Activated naive CD8-positive, alpha-beta T cell treated with anti-CD3 and anti-CD28 coated beads, Interleukin-2, amount 10 ng/mL, durations not matched to agents 7 days and 5 days (primary cell): ENCODE measurements at regions not wholly inside any gene's neighbourhood (a gene's known extent, or its start where the extent isn't known, plus 50 kb on each side); places are given as distances from the start of the nearest gene placed in this dataset.

Source experiments
- ATAC-seq: fragments of 150-1000 bp; cut with Tn5 transposase; one replicate; pipeline ENCODE4 v1.10.0; 2021; ENCODE audit warnings: low read depth, moderate library complexity
- POLR2A ChIA-PET: fragments of 350-600 bp; sonication (Branson Sonifier 250); formaldehyde crosslinking; loops from one replicate; lab custom pipeline; 2021; ENCODE audit warnings: antibody characterized with exemption; lab: Charles Lee
- DNase-seq: peaks from one replicate; pipeline ENCODE4 v3.0.0; 2021
- H3K27ac Mint-ChIP-seq: one replicate; pipeline ENCODE4 v1.8.0; 2022; ENCODE audit warnings: mild to moderate bottlenecking, mixed read lengths
- H3K27me3 Mint-ChIP-seq: one replicate; pipeline ENCODE4 v1.8.0; 2022; ENCODE audit warnings: mild to moderate bottlenecking, moderate library complexity, mixed read lengths
- H3K36me3 Mint-ChIP-seq: one replicate; pipeline ENCODE4 v1.8.0; 2021; ENCODE audit warnings: mild to moderate bottlenecking, mixed read lengths
- H3K4me1 Mint-ChIP-seq: one replicate; pipeline ENCODE4 v1.8.0; 2021; ENCODE audit warnings: mixed read lengths
- H3K4me3 Mint-ChIP-seq: one replicate; pipeline ENCODE4 v1.8.0; 2022; ENCODE audit warnings: mild to moderate bottlenecking, moderate library complexity, mixed read lengths
- H3K9me3 Mint-ChIP-seq: one replicate; pipeline ENCODE4 v1.8.0; 2021; ENCODE audit warnings: mixed read lengths

DNA sequence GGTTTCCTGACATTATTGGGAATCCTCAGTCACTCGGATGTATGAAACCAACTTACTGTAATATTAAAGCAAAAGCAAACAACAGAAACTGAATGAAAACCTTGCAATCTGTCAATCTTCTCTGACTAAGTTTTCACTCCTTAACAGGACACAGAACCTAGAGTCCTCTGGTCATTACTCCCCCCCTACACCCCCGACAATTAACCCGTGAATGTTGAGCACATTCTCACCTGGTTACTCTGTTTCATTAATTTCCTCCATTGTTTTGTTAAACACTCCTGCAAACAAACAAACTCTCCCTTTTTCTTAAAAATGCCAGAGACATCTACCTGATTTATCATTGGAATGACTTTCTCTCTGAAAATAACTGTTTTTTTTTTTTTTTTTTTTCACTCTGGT is 469.0 kb upstream of the PRKX start:
- Mint-ChIP-seq H3K36me3 (no peaks in the 10 kb centered on the region), H3K4me3 (no peak overlapping the region), H3K9me3 (no peaks in the 10 kb centered on the region), H3K4me1 (no peaks in the 10 kb centered on the region), H3K27me3 (no peaks in the 10 kb centered on the region), H3K27ac (no peak overlapping the region)
- ATAC-seq (no peak), DNase-seq (no peak)
- POLR2A ChIA-PET, result no interaction called here

DNA sequence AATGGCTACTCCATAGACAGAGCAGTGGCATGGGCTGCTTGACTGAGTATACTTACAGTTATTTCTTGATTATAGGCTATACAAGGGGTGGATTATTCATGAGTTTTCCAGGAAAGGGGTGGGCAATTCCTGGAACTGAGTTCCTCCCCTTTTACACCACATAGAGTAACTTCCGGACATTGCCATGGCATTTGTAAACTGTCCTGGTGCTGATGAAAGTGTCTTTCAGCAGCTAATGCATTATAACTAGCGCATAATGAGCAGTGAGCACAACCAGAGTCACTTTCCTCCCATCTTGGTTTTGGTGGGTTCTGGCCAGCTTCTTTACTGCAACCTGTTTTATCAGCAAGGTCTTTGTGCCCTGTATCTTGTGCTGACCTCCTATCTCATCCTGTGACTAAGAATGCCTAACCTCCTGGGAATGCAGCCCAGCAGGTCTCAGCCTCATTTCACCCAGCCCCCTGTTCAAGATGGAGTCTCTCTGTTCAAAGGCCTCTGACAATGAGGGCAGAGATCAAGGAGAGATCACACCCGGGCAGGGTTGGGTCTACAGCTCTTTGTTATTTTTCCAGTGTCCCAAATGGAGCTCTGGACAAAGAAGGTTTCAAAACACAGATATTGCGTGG is 468.4 kb upstream of the PRKX start:
- no peaks in the 10 kb centered on the region for H3K36me3 Mint-ChIP-seq
- H3K27me3 Mint-ChIP-seq, result no peaks in the 10 kb centered on the region
- no peak for DNase-seq
- no peak overlapping the region for H3K4me3 Mint-ChIP-seq
- POLR2A ChIA-PET, result no interaction called here
- ATAC-seq, result no peak
- H3K4me1 Mint-ChIP-seq, result no peaks in the 10 kb centered on the region
- no peak overlapping the region for H3K27ac Mint-ChIP-seq
- H3K9me3 Mint-ChIP-seq, result no peaks in the 10 kb centered on the region

DNA sequence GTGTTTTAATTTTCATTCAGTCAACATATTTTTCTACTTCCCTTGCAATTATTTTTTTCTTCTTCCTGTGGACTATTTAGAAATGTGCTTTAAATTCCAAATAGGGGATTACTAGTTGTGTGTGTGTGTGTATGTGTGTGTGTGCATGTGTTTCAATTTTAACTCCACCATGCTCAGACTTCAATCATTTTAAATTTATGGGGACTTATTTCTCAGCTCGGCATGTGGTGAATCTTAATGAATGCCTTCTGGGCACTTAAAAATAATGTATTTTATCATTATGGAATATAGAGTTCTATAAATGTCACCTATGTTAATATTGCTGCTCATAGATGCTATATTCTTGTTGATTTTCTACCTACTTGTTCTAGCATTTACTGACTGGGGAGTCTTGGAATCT is 465.6 kb upstream of the PRKX start:
- POLR2A ChIA-PET, result no interaction called here
- DNase-seq (no peak), ATAC-seq (no peak)
- Mint-ChIP-seq H3K4me3 (no peak overlapping the region), H3K36me3 (no peaks in the 10 kb centered on the region), H3K4me1 (no peaks in the 10 kb centered on the region), H3K27ac (no peak overlapping the region), H3K27me3 (no peaks in the 10 kb centered on the region), H3K9me3 (no peaks in the 10 kb centered on the region)

DNA sequence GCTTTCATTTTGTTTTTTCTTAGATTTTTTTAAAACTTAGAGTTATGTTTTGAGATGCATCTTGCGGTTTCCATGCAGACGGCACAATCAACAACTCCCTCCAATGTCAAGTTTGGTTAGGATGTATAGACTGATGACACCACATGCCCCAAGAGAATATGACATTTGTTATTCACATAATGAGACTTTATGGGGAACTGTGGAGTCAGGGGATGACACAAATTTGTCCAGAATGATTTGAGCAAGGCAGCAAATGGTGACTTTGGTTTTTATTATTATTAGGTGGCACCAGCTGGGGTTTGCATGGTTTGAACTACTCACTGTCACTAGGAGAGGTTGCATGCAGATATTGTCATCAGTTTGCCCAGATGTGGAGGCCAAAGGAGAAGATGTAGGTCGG is 461.8 kb upstream of the PRKX start:
- Mint-ChIP-seq H3K36me3 (no peaks in the 10 kb centered on the region), H3K9me3 (no peaks in the 10 kb centered on the region), H3K27ac (no peak overlapping the region), H3K4me1 (no peaks in the 10 kb centered on the region), H3K4me3 (no peak overlapping the region), H3K27me3 (no peaks in the 10 kb centered on the region)
- ATAC-seq (no peak), DNase-seq (no peak)
- POLR2A ChIA-PET, result no interaction called here

DNA sequence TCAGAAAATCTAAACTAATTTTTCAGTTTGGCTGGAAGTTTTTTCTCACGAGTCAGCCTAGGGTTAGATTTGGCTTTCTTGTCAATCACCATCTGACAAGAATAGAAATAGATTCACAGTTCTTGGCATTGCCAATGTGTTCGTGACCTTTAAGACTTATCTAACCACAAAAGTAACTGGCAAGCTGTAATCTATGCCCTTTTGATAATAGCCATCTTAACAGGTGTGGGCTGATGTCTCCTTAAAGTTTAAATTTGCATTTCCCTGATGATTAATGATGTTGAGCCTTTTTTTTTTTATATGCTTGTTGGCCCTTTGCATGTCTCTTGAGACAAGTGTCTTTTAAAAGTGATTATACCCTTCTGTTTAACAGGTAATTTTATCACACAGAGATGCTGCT is 460.3 kb upstream of the PRKX start:
- ATAC-seq (no peak), DNase-seq (no peak)
- no peak overlapping the region for H3K27ac Mint-ChIP-seq
- POLR2A ChIA-PET, result no interaction called here
- no peaks in the 10 kb centered on the region for H3K4me1 Mint-ChIP-seq
- H3K9me3 Mint-ChIP-seq, result no peaks in the 10 kb centered on the region
- H3K4me3 Mint-ChIP-seq, result no peak overlapping the region
- H3K36me3 Mint-ChIP-seq, result no peaks in the 10 kb centered on the region
- H3K27me3 Mint-ChIP-seq, result no peaks in the 10 kb centered on the region

DNA sequence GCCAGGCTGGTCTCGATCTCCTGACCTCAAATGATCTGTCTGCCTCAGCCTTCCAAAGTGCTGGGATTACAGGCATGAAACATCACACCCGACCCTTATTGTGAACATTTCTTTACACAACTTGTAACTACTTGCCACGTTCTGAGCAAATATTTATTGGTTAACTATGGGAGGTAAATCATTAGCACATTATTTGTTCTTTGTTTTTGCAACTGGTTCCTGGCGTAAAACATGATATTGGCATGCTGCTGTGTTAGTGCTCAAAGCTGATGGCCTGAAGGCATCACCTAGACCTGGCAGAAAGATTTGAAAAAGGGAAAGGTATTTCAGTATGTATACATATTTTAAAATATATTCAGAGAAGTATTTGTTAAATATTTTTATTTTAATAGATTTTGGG is 438.3 kb upstream of the PRKX start:
- no peaks in the 10 kb centered on the region for H3K27me3 Mint-ChIP-seq
- peaks cover 2% of the 10 kb centered on the region for H3K9me3 Mint-ChIP-seq
- no peaks in the 10 kb centered on the region for H3K4me1 Mint-ChIP-seq
- no peak for ATAC-seq
- POLR2A ChIA-PET, result no interaction called here
- no peak overlapping the region for H3K27ac Mint-ChIP-seq
- DNase-seq, result no peak
- no peaks in the 10 kb centered on the region for H3K36me3 Mint-ChIP-seq
- no peak overlapping the region for H3K4me3 Mint-ChIP-seq

DNA sequence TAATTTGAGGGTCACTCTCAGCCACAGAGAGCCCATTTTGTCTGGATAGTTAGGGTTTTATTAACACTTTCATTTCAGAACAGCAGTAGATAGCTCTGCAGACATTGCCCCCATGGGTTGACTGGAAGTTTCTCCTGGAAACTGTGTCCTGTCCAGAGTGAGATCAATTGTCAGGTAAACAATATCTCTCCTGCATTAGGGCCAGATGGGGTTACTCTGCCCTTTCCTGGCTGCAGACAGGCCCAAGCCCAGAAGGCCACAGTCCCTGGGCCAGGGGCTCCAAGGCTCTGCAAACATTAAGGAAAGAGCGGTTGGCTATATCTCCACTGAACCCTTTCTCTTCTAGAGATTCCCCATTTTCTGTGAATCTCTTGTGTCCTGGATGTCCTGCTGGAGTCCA is 436.8 kb upstream of the PRKX start:
- Mint-ChIP-seq H3K4me3 (no peak overlapping the region), H3K4me1 (no peaks in the 10 kb centered on the region), H3K27ac (no peak overlapping the region), H3K9me3 (peaks cover 2% of the 10 kb centered on the region), H3K36me3 (no peaks in the 10 kb centered on the region), H3K27me3 (no peaks in the 10 kb centered on the region)
- POLR2A ChIA-PET, result no interaction called here
- ATAC-seq (no peak), DNase-seq (no peak)

DNA sequence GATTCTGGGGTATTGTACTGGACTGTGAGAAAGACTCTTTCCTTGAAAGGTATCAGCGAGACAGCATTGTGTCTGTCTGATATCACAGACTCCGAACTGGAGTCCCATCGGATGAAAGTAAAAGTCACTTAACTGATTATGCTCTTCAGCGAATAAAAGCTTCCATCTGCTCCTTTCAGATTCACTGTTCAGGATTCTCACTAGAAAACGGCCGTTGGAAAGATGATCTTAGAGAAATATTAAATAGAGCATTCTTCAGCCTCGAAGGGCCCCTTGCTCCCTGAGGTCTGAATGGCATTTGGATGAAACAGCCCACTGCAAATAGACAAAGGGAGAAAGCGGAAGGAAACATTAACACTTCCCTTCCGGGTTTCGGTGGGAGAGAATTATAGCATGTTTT is 416.2 kb upstream of the PRKX start:
- Mint-ChIP-seq H3K36me3 (no peaks in the 10 kb centered on the region), H3K27me3 (no peaks in the 10 kb centered on the region), H3K4me1 (no peaks in the 10 kb centered on the region), H3K4me3 (no peak overlapping the region), H3K9me3 (no peaks in the 10 kb centered on the region), H3K27ac (no peak overlapping the region)
- ATAC-seq, result no peak
- POLR2A ChIA-PET, result no interaction called here
- DNase-seq, result no peak

DNA sequence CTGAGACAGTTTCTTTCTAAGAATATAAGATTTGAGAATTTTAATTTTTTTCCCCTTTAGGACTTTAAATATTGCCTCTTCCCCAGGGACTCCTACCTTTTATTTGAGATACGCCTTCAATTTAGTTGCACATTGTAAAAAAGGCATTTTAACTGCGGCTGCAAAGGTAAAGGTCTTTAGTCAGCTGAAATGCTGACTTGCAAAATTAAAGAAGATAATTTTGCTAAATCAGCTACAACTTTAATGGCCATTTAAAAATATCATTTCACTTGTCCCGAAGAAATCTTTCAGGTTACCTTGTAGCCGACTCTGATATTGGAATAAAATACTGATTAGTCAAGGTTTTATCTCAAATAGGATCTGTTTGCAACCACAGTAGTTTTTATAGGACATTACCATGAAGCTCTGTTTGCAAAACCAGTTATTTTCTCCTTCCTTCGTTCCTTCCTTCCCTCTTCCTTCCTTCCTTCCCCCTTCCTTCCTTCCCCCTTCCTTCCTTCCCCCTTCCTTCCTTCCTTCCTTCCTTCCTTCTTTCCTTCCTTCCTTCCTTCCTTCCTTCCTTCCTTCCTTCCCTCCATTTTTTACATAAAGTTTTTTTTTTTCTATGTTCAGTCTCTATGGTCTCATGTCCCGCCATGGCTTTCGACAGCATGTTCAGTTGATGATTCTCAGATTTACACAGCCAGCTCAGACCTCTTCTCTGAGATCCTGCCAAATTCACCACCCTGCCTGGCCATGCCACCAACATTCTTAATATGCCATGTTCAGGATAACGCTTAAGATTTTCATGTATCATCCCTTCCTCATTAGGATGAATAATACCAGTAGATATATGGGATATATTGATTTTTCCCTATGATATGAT is 405.4 kb upstream of the PRKX start:
- ATAC-seq (no peak), DNase-seq (no peak)
- POLR2A ChIA-PET, result no interaction called here
- H3K36me3 Mint-ChIP-seq, result no peaks in the 10 kb centered on the region
- H3K27me3 Mint-ChIP-seq, result no peaks in the 10 kb centered on the region
- no peaks in the 10 kb centered on the region for H3K9me3 Mint-ChIP-seq
- H3K27ac Mint-ChIP-seq, result no peak overlapping the region
- H3K4me3 Mint-ChIP-seq, result no peak overlapping the region
- no peaks in the 10 kb centered on the region for H3K4me1 Mint-ChIP-seq

DNA sequence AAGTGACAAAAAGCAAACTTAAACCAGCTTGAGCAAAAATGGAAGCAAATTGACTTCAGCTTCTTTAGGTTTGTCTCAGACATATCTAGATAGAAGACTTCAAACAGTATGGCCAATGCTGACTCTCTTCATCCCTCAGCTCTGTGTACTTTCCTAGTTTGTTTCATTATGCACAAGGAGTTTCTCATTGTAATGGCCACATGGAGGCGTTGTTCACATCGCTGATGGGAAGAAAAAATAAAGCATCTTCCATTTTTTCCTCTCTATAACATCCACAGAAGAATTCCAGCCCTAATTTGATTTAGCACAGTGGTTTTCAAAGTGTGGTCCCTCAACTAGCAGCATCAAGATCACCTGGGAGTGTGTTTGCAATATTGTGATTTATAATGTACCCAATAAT is 397.5 kb upstream of the PRKX start:
- Mint-ChIP-seq H3K4me1 (no peaks in the 10 kb centered on the region), H3K36me3 (no peaks in the 10 kb centered on the region), H3K27me3 (no peaks in the 10 kb centered on the region), H3K4me3 (no peak overlapping the region), H3K9me3 (no peaks in the 10 kb centered on the region), H3K27ac (no peak overlapping the region)
- ATAC-seq (no peak), DNase-seq (no peak)
- POLR2A ChIA-PET, result no interaction called here

DNA sequence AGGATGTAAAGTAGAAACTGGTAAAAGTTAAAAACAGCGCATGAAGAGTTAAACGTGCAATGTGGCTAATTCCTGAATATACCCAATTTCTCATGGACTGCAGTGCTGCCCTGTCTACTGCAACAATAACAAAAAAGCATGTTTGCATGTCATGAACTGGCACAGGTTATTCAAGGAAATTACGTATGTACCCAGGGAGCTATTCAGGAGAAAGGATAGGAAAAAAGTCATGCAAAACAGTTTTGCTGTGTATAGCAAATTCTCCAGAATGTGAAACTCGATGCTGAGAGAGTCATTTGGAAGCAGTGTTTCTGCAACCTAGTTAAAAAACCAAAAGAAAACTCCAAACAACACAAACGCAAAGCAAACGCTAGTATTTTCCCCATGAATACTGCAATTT is 381.5 kb upstream of the PRKX start:
- DNase-seq (no peak), ATAC-seq (no peak)
- Mint-ChIP-seq H3K4me3 (no peak overlapping the region), H3K9me3 (no peaks in the 10 kb centered on the region), H3K27me3 (no peaks in the 10 kb centered on the region), H3K36me3 (no peaks in the 10 kb centered on the region), H3K27ac (no peak overlapping the region), H3K4me1 (no peaks in the 10 kb centered on the region)
- POLR2A ChIA-PET, result no interaction called here

DNA sequence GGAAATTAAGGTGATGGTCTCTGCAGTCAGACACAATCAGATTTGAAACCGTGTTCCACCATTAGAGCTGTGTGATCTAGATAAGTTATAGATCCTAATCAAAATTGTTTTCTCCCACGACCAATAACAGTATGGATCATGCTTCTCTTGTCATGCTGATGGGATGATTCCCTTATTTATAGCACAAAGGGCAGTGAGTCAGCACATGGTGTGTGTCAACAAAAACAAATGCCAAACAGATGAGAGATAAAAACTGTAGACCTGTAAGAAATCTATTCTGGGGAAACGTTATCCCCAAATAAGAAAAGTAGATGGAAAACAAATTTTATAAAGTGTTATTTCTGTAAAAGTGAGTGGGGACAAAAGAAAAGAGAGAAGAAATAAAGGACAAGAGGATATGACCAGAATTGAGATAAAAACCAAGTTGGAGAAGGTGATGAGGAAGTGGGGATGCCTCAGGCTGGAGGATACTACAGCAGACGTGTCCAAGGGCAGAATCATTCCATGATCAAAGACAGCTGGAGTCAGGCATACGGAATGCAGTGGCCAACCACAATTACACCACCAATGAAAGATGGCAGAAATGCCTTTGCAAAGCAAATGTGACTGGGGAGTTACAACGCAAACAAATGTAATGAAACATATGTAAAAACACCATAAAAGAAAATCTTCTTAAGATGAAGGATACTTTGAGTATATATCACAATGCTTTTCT is 377.8 kb upstream of the PRKX start:
- Mint-ChIP-seq H3K4me1 (no peaks in the 10 kb centered on the region), H3K36me3 (no peaks in the 10 kb centered on the region), H3K27ac (no peak overlapping the region), H3K4me3 (no peak overlapping the region), H3K9me3 (no peaks in the 10 kb centered on the region), H3K27me3 (no peaks in the 10 kb centered on the region)
- POLR2A ChIA-PET, result no interaction called here
- no peak for DNase-seq
- ATAC-seq, result no peak

DNA sequence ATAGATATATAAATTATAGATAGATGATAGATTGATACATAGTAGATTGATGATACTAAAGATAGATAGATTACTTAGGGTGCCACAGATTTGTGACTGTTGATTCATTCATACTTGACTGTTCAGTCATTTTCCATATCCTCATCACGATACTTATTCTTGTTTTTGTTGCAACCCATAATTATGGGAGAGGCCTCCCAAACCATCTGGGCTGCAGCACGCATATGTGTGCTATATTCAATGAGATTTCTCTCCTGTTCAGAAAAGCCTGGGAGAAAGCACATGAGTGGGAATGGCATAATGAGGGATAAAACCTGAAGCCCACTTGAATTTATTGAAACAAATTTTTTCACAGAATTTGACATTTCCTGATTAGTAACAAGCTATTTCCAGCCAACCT is 346.4 kb upstream of the PRKX start:
- POLR2A ChIA-PET, result no interaction called here
- ATAC-seq (no peak), DNase-seq (no peak)
- no peak overlapping the region for H3K4me3 Mint-ChIP-seq
- no peak overlapping the region for H3K27ac Mint-ChIP-seq
- H3K4me1 Mint-ChIP-seq, result no peaks in the 10 kb centered on the region
- H3K36me3 Mint-ChIP-seq, result no peaks in the 10 kb centered on the region
- H3K27me3 Mint-ChIP-seq, result no peaks in the 10 kb centered on the region
- no peaks in the 10 kb centered on the region for H3K9me3 Mint-ChIP-seq

DNA sequence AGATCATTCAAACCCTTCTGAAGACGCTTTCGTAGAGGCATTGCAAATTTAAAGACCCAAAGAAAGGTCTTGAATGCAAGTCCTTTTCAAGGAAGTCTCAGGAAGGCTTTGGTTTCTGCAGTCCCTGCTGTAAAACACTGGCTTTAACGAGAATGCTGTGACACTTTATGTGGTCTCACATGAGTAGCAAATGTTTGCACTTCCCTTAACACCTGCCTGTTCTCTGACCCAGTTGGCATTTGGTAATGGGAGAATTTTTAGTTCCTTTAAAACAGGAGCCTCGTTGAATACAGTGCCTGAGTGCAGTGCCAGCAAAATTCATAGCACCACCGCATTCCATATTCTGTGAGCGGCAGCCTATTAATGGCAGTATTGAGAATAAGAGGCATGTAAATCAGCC is 330.5 kb upstream of the PRKX start:
- Mint-ChIP-seq H3K27ac (no peak overlapping the region), H3K27me3 (no peaks in the 10 kb centered on the region), H3K4me1 (no peaks in the 10 kb centered on the region), H3K36me3 (no peaks in the 10 kb centered on the region), H3K4me3 (no peak overlapping the region), H3K9me3 (no peaks in the 10 kb centered on the region)
- ATAC-seq, result no peak
- POLR2A ChIA-PET, result no interaction called here
- no peak for DNase-seq
